ENCODE measurements at regions not wholly inside any gene's neighbourhood (a gene's known extent, or its start where the extent isn't known, plus 50 kb on each side); places are given as distances from the start of the nearest gene placed in this dataset.

DNA sequence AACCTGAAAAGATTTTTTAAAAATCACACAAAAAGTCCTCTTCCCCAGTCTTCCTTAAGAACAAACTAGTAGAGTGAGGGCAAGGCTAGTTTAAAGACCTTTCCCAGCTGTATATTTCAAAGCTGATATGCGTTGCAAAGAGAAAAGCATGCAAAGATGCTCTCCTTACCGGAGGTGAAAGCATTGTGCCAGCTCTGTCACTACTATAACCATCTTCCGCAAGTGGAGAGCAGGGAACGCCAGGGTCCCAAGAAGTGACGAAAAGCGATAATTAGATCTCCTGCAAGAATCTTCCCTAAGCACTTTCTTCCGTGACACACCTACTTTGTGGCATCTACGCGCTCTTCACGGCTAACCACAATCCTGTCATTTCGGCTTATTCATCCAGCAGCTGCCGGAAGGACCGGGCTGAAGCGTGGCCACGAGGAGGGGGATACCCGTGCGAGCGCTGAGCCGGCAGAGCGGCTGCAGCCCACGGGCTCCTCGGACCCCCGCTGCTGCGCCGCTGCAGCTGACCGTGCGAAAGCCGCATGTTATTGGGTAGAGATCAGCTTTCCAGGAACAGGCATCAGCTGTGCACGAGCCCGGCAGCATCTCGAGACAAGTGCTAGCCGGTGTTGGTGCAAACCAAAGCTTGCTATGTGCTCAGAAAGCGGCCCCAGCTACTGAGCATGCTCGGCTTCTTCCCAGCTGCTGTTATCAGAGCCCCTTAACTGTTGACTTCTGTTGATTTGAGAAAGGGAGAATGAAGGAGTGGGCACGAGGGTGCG, 57.2 kb upstream of the ARHGAP18 start:
- TF ChIP-seq CTCF (IDR thresholded peaks at IDR 0.05 in 2 of 3, conservative IDR thresholded peaks at IDR 0.05 in 1 of 3; ENCODE audit: borderline replicate concordance in 1 of 3, insufficient read depth in 1 of 3, low read depth in 2 of 3, low read length in 2 of 3) (no peak), POLR2AphosphoS5 (IDR thresholded peaks at IDR 0.05; ENCODE audit: low read depth, low read length) (peak; percentile 24; the same call in 1 of the 2 replicates), POLR2A (IDR thresholded peaks at IDR 0.05; ENCODE audit: borderline replicate concordance, extremely low read depth, insufficient read depth, insufficient read length) (no peak), CEBPB (IDR thresholded peaks at IDR 0.05; ENCODE audit: low read depth) (0 out of 2 replicates have a peak, but pooled peaks have one; percentile 11), JUND (IDR thresholded peaks at IDR 0.05) (0 out of 2 replicates have a peak, but pooled peaks have one; percentile 34), EGR1 (IDR thresholded peaks at IDR 0.05; ENCODE audit: low read depth) (no peak; the same call in 1 of the 2 replicates), MAX (IDR thresholded peaks at IDR 0.05) (peak; percentile 92), TCF7L2 (IDR thresholded peaks at IDR 0.05; ENCODE audit: borderline replicate concordance, extremely low read depth, insufficient read depth, insufficient read length) (peak; percentile 81)
- TF ChIP-seq, protein P1, sequence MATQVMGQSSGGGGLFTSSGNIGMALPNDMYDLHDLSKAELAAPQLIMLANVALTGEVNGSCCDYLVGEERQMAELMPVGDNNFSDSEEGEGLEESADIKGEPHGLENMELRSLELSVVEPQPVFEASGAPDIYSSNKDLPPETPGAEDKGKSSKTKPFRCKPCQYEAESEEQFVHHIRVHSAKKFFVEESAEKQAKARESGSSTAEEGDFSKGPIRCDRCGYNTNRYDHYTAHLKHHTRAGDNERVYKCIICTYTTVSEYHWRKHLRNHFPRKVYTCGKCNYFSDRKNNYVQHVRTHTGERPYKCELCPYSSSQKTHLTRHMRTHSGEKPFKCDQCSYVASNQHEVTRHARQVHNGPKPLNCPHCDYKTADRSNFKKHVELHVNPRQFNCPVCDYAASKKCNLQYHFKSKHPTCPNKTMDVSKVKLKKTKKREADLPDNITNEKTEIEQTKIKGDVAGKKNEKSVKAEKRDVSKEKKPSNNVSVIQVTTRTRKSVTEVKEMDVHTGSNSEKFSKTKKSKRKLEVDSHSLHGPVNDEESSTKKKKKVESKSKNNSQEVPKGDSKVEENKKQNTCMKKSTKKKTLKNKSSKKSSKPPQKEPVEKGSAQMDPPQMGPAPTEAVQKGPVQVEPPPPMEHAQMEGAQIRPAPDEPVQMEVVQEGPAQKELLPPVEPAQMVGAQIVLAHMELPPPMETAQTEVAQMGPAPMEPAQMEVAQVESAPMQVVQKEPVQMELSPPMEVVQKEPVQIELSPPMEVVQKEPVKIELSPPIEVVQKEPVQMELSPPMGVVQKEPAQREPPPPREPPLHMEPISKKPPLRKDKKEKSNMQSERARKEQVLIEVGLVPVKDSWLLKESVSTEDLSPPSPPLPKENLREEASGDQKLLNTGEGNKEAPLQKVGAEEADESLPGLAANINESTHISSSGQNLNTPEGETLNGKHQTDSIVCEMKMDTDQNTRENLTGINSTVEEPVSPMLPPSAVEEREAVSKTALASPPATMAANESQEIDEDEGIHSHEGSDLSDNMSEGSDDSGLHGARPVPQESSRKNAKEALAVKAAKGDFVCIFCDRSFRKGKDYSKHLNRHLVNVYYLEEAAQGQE (IDR thresholded peaks at IDR 0.05; ENCODE audit: low read depth) = no peak

All from HCT116 (cell line).